ENCODE measurements at regions not wholly inside any gene's neighbourhood (a gene's known extent, or its start where the extent isn't known, plus 50 kb on each side); places are given as distances from the start of the nearest gene placed in this dataset.

DNA sequence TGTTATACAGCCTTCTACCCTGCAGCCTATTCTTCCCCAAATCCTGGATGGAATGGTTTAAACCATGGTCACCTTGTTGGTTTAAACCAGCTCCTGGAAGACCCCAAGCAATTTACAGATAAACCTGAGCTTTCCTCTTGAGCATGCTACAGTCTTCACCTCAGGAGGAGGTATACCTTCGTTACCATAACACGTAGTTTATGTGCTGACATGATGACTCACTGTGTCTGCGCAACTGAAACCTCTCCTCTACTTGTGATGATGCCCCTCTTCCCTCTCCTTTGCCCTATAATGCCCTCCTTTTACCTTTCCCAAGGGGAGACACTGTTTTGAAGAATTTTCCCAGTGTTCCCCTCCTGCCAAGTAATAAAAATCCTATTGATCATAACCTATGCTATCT, 457.3 kb upstream of the RGS18 start:
- TF ChIP-seq, protein P1, sequence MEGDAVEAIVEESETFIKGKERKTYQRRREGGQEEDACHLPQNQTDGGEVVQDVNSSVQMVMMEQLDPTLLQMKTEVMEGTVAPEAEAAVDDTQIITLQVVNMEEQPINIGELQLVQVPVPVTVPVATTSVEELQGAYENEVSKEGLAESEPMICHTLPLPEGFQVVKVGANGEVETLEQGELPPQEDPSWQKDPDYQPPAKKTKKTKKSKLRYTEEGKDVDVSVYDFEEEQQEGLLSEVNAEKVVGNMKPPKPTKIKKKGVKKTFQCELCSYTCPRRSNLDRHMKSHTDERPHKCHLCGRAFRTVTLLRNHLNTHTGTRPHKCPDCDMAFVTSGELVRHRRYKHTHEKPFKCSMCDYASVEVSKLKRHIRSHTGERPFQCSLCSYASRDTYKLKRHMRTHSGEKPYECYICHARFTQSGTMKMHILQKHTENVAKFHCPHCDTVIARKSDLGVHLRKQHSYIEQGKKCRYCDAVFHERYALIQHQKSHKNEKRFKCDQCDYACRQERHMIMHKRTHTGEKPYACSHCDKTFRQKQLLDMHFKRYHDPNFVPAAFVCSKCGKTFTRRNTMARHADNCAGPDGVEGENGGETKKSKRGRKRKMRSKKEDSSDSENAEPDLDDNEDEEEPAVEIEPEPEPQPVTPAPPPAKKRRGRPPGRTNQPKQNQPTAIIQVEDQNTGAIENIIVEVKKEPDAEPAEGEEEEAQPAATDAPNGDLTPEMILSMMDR (IDR thresholded peaks at IDR 0.05), result no peak
- no peaks in the 10 kb centered on the region for H3K4me1 ChIP-seq
- no peak overlapping the region for H3K27ac ChIP-seq
- H3K36me3 ChIP-seq, result no peaks in the 10 kb centered on the region
- no peak overlapping the region for H3K4me3 ChIP-seq
- H3K27me3 ChIP-seq, result no peaks in the 10 kb centered on the region
- no peaks in the 10 kb centered on the region for H3K9me3 ChIP-seq
- intact Hi-C loops (cut with DNase I), result no loop called here
- DNase-seq, result no peak
- no peak overlapping the region for H3K9ac ChIP-seq (ENCODE audit: low read depth in 2 of 2, low read length in 2 of 2)

DNA sequence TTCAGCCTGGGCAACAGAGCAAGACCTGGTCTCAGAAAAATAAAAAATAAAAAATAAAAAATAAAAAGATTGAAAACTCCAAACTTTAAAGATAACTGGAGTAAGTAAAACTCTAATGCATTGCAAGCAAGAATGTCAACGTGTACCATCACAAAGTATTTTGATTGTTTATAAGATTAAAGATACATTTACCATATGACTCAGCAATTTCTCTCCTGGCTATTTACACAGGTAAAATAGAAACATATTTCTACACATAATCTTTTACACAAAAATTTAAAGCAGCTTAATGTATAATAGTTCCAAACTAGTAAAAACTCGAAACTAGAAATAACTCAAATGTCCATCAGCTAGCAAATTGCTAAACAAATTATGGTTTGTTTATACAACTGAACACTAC, 456.1 kb upstream of the RGS18 start:
- Histone ChIP-seq H3K9me3 (no peaks in the 10 kb centered on the region), H3K27ac (no peak overlapping the region), H3K36me3 (no peaks in the 10 kb centered on the region), H3K4me1 (no peaks in the 10 kb centered on the region), H3K27me3 (no peaks in the 10 kb centered on the region), H3K4me3 (no peak overlapping the region), H3K9ac (ENCODE audit: low read depth in 2 of 2, low read length in 2 of 2) (no peak overlapping the region)
- no peak for DNase-seq
- intact Hi-C loops (cut with DNase I), result no loop called here
- TF ChIP-seq, protein P1 (IDR thresholded peaks at IDR 0.05), result no peak

DNA sequence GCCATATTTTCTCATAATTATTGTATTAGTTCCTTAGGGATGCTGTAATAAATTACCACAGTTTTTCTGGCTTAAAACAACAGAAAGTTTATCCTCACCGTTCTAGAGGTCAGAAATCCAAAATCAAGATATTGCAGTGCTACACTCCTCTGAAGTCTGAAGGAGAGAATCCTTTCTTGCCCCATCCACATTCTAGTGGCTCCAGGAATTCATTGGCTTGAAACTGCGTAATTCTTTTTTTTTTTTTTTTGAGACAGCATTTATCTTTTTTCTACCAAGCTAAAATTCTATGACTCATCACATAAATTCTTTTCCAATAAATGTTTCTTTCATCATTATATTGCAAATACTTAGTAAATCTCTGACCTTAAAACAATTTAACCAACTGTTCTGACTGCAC, 451.0 kb upstream of the RGS18 start:
- H3K36me3 ChIP-seq, result no peaks in the 10 kb centered on the region
- DNase-seq, result no peak
- intact Hi-C loops (cut with DNase I), result no loop called here
- H3K4me3 ChIP-seq, result no peak overlapping the region
- TF ChIP-seq, protein P1 (IDR thresholded peaks at IDR 0.05), result no peak
- H3K9ac ChIP-seq (ENCODE audit: low read depth in 2 of 2, low read length in 2 of 2), result no peak overlapping the region
- H3K4me1 ChIP-seq, result no peaks in the 10 kb centered on the region
- no peak overlapping the region for H3K27ac ChIP-seq
- no peaks in the 10 kb centered on the region for H3K27me3 ChIP-seq
- H3K9me3 ChIP-seq, result no peaks in the 10 kb centered on the region

DNA sequence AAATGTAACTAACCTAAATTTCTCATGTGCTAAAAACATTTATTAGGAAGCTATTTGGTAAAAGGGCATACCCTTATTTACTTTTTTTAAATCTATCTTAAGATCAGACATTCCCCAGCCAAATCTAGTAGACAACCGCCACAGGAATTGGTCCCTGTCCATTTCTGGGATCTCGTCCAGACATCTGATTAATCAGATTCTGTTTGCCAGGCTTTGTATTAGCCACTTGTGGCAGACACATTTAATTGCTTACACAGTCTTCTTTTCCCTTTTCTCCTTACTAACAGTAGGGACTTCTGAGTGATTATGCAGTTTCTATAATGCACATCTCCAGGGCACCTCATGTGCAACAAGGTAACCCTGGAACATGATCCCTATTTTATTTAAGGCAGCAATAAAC, 449.0 kb upstream of the RGS18 start:
- Histone ChIP-seq H3K27ac (no peak overlapping the region), H3K4me1 (no peaks in the 10 kb centered on the region), H3K4me3 (no peak overlapping the region), H3K9ac (ENCODE audit: low read depth in 2 of 2, low read length in 2 of 2) (no peak overlapping the region), H3K9me3 (no peaks in the 10 kb centered on the region), H3K36me3 (no peaks in the 10 kb centered on the region), H3K27me3 (no peaks in the 10 kb centered on the region)
- intact Hi-C loops (cut with DNase I), result no loop called here
- no peak for DNase-seq
- TF ChIP-seq, protein P1 (IDR thresholded peaks at IDR 0.05), result no peak

DNA sequence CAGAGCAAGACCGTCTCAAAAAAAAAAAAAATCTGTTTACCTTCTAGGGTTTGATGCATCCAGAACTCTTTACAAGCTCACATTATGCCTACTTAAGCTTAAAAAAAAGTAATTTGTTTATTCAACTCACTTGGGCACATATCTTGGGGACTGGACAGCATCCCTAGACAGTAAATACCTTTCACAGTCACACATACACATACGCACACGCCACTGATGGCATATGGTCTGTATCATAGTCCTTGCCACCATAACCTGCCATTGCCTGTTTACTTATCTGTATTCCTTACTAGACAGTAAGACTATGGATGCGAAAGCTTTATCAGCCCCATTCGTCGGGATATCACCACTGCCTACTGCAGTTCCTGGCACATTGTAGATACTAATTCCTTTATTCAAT, 446.3 kb upstream of the RGS18 start:
- H3K27ac ChIP-seq, result no peak overlapping the region
- no peaks in the 10 kb centered on the region for H3K27me3 ChIP-seq
- H3K9ac ChIP-seq (ENCODE audit: low read depth in 2 of 2, low read length in 2 of 2), result no peak overlapping the region
- DNase-seq, result no peak
- no peaks in the 10 kb centered on the region for H3K9me3 ChIP-seq
- intact Hi-C loops (cut with DNase I), result no loop called here
- H3K36me3 ChIP-seq, result no peaks in the 10 kb centered on the region
- TF ChIP-seq, protein P1 (IDR thresholded peaks at IDR 0.05), result no peak
- no peak overlapping the region for H3K4me3 ChIP-seq
- no peaks in the 10 kb centered on the region for H3K4me1 ChIP-seq

DNA sequence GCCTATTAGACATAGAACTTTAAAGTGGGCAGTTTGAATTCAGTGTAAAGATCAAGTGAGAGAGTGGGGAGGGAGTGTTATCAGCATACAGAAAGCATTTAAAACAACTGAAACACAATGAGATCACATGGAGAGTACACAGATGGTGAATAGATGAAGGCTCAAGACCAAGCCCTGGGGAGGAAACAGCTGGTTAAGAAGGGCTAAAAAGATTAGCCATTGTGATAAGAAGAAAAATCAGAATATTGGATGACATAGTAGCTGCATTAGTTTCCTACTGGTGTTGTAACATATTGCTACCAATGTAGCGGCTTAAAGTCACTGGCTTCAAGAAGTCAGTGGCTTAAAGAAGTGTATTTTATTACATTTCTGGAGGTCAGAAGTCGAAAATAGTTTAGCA, 443.4 kb upstream of the RGS18 start:
- H3K9me3 ChIP-seq, result no peaks in the 10 kb centered on the region

More for the DNA sequence above, 443.4 kb upstream of the RGS18 start:
- H3K9ac ChIP-seq (ENCODE audit: low read depth in 2 of 2, low read length in 2 of 2), result no peak overlapping the region
- H3K4me3 ChIP-seq, result no peak overlapping the region
- TF ChIP-seq, protein P1 (IDR thresholded peaks at IDR 0.05), result no peak
- no peaks in the 10 kb centered on the region for H3K36me3 ChIP-seq
- no peaks in the 10 kb centered on the region for H3K4me1 ChIP-seq
- intact Hi-C loops (cut with DNase I), result no loop called here
- no peak overlapping the region for H3K27ac ChIP-seq
- H3K27me3 ChIP-seq, result no peaks in the 10 kb centered on the region
- no peak for DNase-seq

Data from colonic mucosa (tissue), 4 donors.